ENCODE measurements at regions not wholly inside any gene's neighbourhood (a gene's known extent, or its start where the extent isn't known, plus 50 kb on each side); places are given as distances from the start of the nearest gene placed in this dataset.

DNA sequence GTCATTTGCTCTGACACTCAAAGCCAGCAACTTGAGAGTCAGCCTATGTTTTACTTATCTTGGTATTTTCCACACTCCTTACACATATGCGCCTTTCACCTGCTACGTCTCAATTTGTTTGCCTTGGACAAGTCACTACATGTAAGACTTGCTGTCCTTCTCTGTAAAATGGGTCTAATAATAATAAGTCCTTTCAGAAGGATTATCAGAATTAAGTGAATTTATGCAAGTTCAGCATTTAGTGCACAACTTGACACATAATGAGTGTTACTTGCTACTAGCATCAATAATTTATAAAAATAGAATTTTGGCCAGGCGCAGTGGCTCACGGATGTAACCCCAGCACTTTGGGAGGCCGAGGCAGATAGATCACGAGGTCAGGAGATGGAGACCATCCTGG lies 71.1 kb upstream of the UBL3 start:
- no peak for DNase-seq

DNA sequence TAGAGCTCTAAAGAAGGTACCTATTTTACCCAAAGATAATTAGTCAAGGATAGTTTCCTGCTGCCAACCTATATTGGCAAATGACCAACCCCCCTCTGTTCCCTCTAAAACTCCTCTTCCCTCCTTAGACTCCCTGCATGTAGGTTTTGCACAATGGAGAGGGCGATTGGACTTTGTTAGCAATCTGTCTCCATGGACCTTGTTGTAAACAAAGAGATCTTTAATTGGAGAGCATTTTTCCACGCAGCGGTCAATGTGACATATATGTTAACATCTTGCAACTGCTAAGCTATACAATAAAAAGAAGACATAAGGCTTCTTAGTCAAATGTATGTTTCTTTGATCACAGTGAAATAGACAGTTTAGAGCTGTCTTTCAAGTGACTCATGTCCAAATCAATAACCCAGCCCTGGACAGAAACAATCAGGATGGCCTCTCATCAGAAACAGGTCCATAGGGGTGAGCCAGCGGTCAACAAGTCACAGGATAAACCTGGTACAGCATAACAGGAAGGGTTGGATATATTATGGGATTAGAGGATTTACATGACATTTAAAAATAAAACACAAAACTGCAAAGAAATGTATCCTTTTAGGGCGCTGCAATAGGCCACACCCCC lies 69.7 kb upstream of the UBL3 start:
- no peak for DNase-seq

DNA sequence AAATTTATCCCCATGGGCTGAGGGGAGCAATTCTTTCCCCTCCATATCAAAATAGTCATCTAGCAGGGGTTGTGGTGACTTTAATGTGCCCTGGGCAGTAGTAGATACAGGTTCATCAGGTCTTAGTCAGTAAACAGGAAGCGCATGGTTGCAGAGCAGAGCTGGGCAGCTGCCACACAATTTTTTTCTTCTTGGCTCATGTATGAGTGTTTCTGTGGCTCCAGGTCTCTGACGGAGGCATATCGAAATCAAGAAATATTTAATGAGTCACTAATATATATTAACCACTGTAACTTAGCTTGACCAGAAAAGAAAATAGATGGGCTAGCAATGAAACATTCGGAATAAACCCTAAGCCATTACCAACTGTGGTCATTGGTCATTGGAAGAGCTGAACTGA lies 68.4 kb upstream of the UBL3 start:
- DNase-seq, result no peak

DNA sequence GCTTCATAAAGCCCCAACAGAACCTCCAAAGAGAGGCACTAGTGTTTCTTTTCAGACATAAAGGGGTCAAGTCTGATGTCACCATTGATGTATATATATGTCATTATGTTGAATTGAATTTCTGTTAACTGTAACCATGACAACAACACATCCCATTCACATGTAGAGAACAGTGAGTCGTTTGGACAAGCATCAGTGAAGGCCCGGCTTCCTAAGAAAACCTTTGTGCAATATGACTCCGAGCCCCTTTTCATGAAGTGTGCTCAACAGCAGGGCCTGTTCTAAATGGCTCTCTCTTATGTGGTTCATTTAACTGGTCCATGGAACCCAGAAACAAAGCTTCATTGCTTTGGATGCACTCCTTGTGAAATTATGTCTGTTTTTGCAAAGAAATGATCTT lies 67.2 kb upstream of the UBL3 start:
- no peak for DNase-seq

DNA sequence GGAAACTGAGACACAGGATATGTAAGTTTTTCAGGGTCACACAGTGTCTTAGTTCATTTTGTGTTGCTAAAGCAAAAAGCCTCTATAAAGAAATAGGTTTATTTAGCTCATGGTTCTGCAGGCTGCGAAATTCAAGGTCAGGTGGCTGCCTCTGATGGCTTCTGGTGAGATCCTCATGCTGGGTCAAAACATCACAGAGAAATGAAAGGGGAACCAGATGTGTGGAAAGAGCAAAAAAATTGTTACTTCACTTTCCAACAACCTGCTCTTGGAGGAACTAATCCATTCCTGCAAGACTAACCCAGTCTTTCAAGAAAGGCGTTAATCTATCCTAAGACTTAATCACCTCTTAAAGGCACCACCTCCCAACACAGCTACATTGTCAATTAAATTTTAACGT lies 64.2 kb upstream of the UBL3 start:
- no peak for DNase-seq

DNA sequence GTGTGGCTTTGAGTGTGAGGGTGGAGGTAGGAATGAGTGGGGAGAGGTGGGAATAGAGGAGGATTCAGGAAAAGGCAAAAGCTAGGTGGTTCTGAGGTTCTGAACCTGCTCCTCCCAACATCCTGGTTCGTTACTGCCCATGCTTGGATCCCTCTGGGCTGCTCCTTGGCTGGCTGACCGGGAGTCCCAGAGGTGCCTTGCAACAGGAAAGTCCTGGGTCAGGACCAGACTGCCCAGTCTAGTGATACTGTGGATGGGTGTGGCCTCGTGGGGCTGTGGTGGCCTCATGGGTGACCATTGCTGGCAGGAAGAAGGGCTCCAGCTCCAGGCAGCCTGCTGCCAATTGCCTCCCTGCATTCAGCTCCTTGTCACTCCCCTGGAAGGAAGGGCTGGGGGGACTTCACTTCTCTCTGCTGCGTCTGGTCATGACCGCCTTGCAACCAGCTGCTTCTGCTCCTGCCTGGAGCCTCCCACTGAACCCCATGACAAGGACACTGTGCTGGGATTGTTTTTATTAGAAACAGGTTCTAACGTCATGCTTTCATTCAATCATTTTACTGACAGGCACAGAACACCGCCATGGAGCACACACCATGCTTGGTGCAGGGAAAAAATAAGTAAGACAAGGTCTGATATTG lies 61.5 kb upstream of the UBL3 start:
- DNase-seq, result no peak

DNA sequence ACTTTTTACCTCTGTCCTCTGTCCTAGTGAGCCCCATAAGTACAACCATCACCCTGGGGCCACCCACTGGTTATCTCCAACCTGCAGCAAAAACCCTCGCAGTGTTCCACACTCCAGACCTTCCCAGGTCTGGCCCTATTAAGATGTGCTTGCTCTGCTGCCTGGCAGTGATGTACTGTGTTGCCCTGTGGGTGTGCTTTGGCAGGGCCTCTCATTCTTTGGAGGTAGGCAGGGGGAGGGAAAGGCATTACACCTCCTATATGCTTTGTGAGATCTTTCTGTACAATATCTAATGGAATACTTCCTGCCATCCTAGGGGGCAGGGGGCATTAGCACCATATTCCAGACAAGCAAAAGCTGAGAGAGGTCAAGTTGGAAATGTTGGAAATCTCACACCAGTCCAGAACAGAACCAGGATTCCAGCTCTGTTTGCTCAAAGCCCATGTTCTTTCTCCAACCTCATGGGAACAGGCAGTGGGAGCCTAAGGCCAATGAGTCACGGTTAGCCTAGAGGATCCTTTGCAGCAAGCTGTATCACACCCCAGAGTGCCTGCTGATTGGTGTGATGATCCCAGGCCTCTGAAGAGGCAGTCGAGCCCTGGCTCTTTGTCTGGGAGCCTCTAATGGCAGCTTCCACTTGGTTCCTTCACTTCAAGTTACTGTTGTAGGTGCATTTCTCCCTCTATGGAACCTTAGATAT lies 59.7 kb upstream of the UBL3 start:
- no peak for DNase-seq

DNA sequence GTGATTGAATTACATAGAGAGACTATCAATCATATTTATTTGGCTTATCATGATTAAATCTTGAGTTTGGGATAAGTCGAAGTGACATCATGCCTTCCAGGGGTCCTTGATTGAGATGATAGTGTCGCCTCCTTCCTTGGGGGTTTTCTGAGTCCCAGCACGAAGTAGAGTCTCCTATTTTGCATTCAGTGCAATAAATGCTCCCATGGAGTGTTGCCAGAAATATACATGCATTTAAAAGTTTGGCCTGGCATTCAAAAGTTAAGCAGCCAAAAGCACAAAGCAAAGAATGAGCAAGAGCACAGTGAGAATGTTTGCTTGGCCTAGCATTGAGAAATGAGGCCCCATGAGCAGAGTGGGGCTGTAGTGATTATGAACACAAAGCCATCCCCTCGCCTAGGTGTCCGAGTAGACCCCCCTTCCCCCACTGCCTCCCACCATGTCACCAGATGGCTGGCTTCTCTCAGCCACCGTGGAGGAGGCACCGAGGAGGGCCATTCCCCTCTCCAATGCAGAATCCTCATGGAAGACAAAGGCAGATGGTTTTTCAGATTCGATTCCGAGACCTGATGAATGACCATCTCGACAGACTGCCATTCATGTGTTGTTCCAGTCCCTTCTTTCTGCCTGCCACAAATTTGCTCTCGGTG lies 58.8 kb upstream of the UBL3 start:
- DNase-seq, result no peak

DNA sequence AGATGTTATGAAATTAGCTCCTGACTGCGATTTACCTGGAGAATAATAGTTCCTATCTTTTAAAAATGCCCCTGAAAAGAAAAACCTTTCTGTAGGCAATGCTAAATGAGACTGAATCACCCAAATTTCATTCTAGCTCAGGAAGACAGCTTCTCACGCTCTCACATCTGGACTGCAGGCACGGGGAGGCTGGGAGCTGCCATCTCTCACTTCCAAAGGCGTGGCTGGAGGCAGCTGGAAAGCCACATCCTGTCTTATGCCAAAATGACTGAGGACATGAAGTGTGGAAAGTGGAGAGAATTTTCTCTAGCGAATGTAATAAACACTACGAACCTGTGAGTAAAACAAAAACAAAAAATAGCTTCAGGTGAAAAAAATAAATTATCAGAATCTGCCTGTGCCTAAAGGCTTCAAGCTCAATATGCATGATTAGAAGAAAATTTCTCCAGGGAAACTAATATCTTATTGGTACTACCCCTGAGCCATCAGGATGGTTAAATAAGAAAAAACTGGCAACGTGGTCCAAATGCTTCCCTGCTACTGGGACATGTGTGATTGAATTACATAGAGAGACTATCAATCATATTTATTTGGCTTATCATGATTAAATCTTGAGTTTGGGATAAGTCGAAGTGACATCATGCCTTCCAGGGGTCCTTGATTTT lies 58.1 kb upstream of the UBL3 start:
- no peak for DNase-seq

DNA sequence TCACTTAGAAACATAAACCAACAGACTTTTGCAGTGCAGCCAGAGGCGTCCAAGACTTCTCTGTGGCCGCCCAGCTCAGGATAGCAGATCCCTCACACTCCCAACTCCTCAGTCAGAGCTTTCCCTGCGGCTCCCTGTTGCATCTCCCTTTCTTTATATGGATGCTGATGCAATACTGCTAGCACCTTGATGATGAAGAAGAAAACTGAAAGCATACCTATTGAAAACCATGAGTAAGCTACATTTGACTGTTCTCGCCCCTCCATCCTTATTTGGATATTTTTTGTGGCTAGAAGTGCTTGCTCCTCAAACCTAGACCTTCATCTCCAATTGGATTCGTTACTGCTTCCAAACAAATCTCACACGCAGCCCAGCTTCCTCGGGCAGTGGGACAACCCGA lies 57.3 kb upstream of the UBL3 start:
- no peak for DNase-seq

DNA sequence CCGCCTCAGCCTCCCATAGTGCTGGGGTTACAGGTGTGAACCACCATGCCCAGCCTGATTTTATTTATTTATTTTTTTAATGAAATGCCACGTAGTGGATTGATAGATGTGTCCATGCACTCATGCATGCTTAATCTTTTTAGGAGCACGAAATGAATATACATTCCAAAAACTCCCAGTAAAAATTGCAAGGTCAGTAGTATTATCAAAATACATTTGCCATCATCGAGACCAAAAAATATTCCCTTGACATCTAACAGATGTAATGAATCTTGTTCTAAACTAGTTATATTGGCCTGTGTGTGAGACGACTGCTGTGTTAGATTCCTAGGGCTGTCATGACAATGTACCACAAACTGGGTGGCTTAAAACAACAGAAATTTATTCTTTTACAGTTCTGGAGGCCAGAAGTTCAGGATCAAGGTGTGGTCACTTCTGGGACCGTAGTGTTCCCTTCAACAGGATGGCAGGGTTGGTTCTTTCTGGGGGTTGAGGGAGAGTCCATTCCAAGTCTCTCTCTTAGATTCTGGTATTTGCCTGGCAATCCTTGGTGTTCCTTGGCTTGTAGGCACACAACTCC lies 56.1 kb upstream of the UBL3 start:
- no peak for DNase-seq

DNA sequence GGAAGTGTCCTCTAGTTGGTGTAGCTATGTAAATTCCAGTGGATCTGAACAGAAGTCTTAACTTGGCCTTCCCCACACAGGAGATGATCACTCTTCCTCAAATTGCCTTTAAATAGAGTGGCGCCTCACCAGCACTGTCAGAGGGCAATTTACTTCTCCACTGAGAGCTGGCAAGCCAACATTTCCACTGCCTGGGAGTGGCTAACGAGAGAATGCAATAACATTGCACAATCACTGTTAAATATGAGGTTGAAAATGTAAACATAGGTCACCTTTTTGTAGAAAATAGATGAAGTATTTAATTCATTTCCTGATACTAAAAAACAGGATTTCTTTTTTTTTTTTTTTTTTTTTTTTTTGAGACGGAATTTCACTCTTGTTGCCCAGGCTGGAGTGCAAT lies 55.4 kb upstream of the UBL3 start:
- no peak for DNase-seq

DNA sequence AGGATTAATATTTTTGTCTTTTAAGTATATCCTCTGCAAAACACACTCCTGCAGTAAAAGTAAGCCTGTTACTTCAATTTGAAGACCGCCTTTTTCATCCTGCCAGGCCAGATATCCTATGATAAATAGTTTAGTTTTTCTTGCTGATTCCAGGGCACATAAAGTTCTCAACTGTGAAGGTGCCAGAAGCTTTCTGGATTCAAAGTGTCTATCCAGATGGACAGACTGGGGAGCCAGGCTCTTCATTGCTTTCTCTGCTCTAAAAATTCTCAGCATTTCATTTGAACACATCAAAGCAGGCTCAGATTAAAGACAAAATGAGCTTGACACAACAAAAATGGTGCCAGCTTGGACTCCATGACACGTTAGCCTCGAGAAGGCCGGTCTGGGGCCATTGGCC lies 53.6 kb upstream of the UBL3 start:
- no peak for DNase-seq

DNA sequence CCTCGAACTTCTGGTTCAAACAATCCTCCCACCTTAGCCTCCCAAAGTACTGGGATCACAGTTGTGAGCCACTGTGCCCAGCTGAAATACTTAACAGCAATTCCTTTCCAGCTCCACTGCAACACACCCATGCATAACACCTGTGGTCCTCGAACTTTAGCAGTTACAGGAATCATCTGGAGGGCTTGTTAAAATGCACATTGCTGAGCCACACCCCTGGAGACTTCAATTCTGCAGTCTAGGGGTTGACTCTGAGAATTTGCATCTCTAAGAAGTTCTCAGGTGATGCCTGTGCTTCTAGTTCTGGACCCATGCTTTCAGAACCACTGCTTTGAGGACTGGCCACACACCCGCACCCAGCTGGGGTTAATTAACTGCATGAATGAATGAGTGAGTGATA lies 53.1 kb upstream of the UBL3 start:
- no peak for DNase-seq

DNA sequence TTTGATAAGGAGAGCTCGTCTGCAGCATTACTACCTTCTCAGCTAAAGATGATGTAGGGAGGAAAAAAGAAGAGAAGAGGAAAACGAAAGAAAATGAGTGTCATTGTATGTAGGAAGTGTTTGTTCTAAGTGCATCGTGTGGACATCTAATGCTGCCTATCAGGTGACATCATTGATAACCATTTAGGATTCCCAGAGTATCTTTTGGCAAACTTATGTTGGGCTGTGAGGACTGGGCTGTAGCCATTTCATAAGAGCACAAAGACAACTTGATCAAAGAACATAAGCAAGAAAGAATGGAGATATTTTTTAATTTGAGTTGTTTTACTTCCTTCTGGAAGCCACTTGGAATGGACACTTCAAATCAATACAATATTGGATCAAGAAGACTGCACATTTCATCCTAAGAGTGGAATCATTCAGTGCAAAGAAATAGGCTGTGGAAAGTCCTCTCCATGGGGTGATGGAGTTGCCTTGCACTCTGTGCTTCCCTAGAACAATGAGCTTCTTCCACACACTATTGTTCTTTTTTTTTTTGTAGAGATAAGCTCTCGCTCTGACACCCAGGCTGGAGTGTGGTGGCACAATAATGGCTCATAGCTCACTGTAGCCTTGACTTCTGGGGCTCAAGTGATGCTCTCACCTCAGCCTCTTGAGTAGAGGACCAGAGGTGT lies 52.4 kb upstream of the UBL3 start:
- DNase-seq, result no peak

DNA sequence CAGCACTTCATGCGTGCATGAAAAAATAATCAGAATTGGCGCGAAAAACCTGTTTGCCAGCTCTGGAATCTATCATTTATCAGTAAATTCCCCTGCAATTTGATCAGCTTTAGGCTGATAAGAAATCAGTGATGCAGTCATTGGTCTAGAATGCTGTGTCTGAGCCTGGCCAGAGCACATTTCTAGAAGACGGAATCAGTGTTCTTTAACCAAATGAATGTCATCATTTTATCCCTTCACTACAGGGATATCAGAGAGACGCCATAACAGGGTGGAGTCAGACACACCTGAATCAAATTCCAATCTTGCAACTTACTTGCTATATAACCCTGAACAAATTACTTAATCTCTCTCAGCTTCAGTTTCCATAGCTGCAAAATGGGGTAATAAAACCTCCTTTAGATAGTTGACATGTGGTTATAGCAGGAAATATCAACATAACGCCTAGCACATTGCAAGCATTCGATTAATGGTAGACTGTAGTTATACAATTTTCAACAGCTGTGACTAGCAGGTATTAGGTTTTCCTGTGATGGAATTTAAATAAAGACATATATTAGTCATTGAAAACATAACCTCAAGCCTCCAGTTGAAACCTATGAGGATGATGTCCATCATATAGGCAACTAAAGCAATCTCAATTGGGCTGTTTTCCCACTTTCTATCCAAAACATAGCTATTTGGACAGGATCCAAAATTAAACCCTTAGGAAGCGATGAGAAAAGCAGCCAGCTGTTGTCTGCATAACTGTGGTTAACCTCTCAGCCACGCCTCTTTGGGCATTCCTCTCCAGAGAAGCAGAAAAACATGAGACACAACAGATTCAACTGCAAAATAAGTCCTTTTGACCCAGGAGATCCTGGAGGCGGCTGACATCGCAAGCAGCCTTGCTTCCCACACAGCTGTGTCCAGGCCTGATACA lies 51.6 kb upstream of the UBL3 start:
- DNase-seq, result no peak
